Loucy (cell line): ENCODE measurements at regions not wholly inside any gene's neighbourhood (a gene's known extent, or its start where the extent isn't known, plus 50 kb on each side); places are given as distances from the start of the nearest gene placed in this dataset.

ENCODE experiments used
- H2AFZ ChIP-seq: fragments of 200-600 bp; sonication (generic); 2 replicates; pipeline ENCODE4 v1.6.0; 2016; ENCODE audit warnings: antibody characterized with exemption, mild to moderate bottlenecking, low read length, moderate library complexity
- H3F3A ChIP-seq: fragments of 200-600 bp; 2 replicates; pipeline ENCODE4 v1.6.0; 2016; ENCODE audit warnings: antibody characterized with exemption, low read depth, mild to moderate bottlenecking
- H3K27me3 ChIP-seq: fragments of 200-600 bp; sonication (generic); 2 replicates; pipeline ENCODE4 v1.6.1; 2014; ENCODE audit warnings: low read length, mild to moderate bottlenecking; ENCODE audit not compliant: insufficient read depth, poor library complexity, severe bottlenecking
- H3K36me3 ChIP-seq: fragments of 200-600 bp; sonication (generic); 2 replicates; pipeline ENCODE4 v1.6.1; 2016; ENCODE audit warnings: low read length; ENCODE audit not compliant: insufficient read depth
- H3K4me1 ChIP-seq: fragments of 200-600 bp; sonication (generic); 2 replicates; pipeline ENCODE4 v1.5.1; 2014; ENCODE audit warnings: low read length, mild to moderate bottlenecking; ENCODE audit not compliant: insufficient read depth, poor library complexity, severe bottlenecking
- H3K4me2 ChIP-seq: fragments of 200-600 bp; sonication (generic); 2 replicates; pipeline ENCODE4 v1.6.0; 2014; ENCODE audit warnings: antibody characterized with exemption, low read length, low read depth, mild to moderate bottlenecking; ENCODE audit not compliant: poor library complexity, severe bottlenecking
- H3K4me3 ChIP-seq: fragments of 200-600 bp; sonication (generic); 2 replicates; pipeline ENCODE4 v1.5.1; 2014; ENCODE audit warnings: low read length, mild to moderate bottlenecking, mixed read lengths; ENCODE audit not compliant: poor library complexity, severe bottlenecking
- H3K79me2 ChIP-seq: fragments of 200-600 bp; sonication (generic); 2 replicates; pipeline ENCODE4 v1.6.1; 2014; ENCODE audit warnings: low read length; ENCODE audit not compliant: insufficient read depth
- H3K9ac ChIP-seq: fragments of 200-600 bp; sonication (generic); 2 replicates; pipeline ENCODE4 v1.6.0; 2014; ENCODE audit warnings: mild to moderate bottlenecking, low read depth, low read length, moderate library complexity; ENCODE audit not compliant: poor library complexity, severe bottlenecking
- H3K9me2 ChIP-seq: fragments of 200-600 bp; sonication (generic); replicated peaks from 2 replicates; pipeline ENCODE4 v1.6.1; 2016; ENCODE audit warnings: low read depth, low read length, mixed read lengths
- H3K9me3 ChIP-seq: fragments of 200-600 bp; sonication (generic); 2 replicates; pipeline ENCODE4 v1.6.1; 2014; ENCODE audit warnings: mild to moderate bottlenecking, antibody characterized with exemption, low read length, low read depth; ENCODE audit not compliant: insufficient read depth
- H4K20me1 ChIP-seq: fragments of 200-600 bp; sonication (generic); 2 replicates; pipeline ENCODE4 v1.6.0; 2014; ENCODE audit warnings: antibody characterized with exemption, low read length, mild to moderate bottlenecking; ENCODE audit not compliant: insufficient read depth, poor library complexity, severe bottlenecking
- EZH2phosphoT487 ChIP-seq: fragments of 200-600 bp; IDR thresholded peaks from 2 replicates; pipeline ENCODE4 v1.6.1; 2018; ENCODE audit warnings: antibody characterized with exemption, mild to moderate bottlenecking, moderate library complexity, borderline replicate concordance
- TF ChIP-seq, protein P1 (sequence below): fragments of 200-600 bp; sonication (generic); conservative IDR thresholded peaks from 2 replicates; pipeline ENCODE4 v1.5.1; 2014; ENCODE audit warnings: mild to moderate bottlenecking, antibody characterized with exemption, low read length

DNA sequence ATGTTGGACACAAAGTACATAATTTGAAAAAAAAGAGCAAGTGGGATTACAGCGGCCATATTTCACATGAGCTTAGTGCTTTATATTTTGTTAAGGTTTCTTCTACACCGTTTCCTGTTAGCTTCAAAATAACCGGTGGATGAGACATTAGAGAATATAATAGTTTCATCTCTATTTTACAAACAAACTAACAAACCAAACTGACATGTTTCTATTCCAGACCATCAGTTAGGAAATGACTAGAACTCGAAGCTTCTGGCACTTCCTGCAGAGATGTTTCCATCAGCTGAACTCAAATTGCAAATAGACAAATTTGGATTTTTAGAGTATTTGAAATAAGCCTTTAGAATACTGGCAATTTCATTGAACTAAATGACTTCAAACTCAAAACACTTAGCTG, 86.5 kb downstream of the MTRR start:
- H3K27me3 ChIP-seq, result no peaks in the 10 kb centered on the region
- H3K9ac ChIP-seq, result no peak overlapping the region
- TF ChIP-seq EZH2phosphoT487, result no peak
- TF ChIP-seq, protein P1, sequence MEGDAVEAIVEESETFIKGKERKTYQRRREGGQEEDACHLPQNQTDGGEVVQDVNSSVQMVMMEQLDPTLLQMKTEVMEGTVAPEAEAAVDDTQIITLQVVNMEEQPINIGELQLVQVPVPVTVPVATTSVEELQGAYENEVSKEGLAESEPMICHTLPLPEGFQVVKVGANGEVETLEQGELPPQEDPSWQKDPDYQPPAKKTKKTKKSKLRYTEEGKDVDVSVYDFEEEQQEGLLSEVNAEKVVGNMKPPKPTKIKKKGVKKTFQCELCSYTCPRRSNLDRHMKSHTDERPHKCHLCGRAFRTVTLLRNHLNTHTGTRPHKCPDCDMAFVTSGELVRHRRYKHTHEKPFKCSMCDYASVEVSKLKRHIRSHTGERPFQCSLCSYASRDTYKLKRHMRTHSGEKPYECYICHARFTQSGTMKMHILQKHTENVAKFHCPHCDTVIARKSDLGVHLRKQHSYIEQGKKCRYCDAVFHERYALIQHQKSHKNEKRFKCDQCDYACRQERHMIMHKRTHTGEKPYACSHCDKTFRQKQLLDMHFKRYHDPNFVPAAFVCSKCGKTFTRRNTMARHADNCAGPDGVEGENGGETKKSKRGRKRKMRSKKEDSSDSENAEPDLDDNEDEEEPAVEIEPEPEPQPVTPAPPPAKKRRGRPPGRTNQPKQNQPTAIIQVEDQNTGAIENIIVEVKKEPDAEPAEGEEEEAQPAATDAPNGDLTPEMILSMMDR, result no peak
- no peaks in the 10 kb centered on the region for H3K79me2 ChIP-seq
- H3K9me2 ChIP-seq, result no peaks in the 10 kb centered on the region
- no peak overlapping the region for H3K4me3 ChIP-seq
- H3K4me2 ChIP-seq, result no peak overlapping the region
- no peaks in the 10 kb centered on the region for H3K36me3 ChIP-seq
- no peak overlapping the region for H2AFZ ChIP-seq
- H3K4me1 ChIP-seq, result no peaks in the 10 kb centered on the region
- no peaks in the 10 kb centered on the region for H4K20me1 ChIP-seq
- no peaks in the 10 kb centered on the region for H3F3A ChIP-seq
- no peaks in the 10 kb centered on the region for H3K9me3 ChIP-seq

DNA sequence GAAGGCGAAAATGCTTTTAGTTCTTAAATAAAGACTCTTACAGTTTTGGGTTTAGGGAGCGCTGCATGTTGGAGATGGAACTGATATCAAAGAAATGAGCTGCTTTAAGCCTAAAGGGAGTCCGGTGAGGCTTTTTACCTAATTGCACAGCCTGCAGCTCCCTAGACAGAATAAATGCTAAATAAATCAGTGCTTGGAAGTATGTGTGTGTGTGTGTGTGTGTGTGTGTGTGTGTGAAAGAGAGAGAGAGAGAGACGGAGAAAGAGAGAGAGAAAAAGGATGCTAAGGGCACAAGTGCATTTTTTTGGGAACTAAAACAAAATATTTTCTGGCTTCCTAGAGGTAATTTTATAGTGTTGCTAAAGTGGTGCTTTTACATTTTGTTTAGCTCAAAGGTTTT, 88.4 kb downstream of the MTRR start:
- no peaks in the 10 kb centered on the region for H3K27me3 ChIP-seq
- H3F3A ChIP-seq, result no peaks in the 10 kb centered on the region
- TF ChIP-seq EZH2phosphoT487, result no peak
- TF ChIP-seq, protein P1, result no peak
- H3K79me2 ChIP-seq, result no peaks in the 10 kb centered on the region
- H3K36me3 ChIP-seq, result no peaks in the 10 kb centered on the region
- H3K9me3 ChIP-seq, result no peaks in the 10 kb centered on the region
- H3K4me2 ChIP-seq, result no peak overlapping the region
- no peaks in the 10 kb centered on the region for H3K4me1 ChIP-seq
- no peak overlapping the region for H3K9ac ChIP-seq
- H3K4me3 ChIP-seq, result no peak overlapping the region
- no peaks in the 10 kb centered on the region for H3K9me2 ChIP-seq
- H4K20me1 ChIP-seq, result no peaks in the 10 kb centered on the region
- no peak overlapping the region for H2AFZ ChIP-seq

DNA sequence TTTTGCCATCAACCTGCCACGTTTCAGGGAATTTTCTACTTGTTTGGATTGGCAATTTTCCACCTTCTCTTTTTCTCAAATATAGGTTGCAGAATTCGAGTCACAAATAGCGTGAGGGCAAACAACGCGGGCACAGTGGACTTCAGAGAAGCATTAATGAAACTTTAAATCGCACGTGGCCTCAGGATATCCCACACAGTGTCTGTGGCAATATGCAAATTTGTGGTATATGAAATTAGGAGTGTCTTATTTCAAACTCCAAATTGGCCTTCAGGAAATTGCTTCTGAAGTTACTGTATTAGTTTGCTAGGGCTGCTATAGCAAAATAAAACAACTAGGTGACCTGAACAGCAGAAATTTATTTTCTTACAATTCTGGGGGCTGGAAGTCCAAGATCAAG, 91.2 kb downstream of the MTRR start:
- no peaks in the 10 kb centered on the region for H3K4me1 ChIP-seq
- no peaks in the 10 kb centered on the region for H4K20me1 ChIP-seq
- H2AFZ ChIP-seq, result no peak overlapping the region
- H3K4me3 ChIP-seq, result no peak overlapping the region
- H3K4me2 ChIP-seq, result no peak overlapping the region
- no peaks in the 10 kb centered on the region for H3K36me3 ChIP-seq
- no peaks in the 10 kb centered on the region for H3F3A ChIP-seq
- no peak overlapping the region for H3K9ac ChIP-seq
- H3K27me3 ChIP-seq, result no peaks in the 10 kb centered on the region
- TF ChIP-seq, protein P1, result no peak
- no peak for TF ChIP-seq EZH2phosphoT487
- H3K9me2 ChIP-seq, result no peaks in the 10 kb centered on the region
- H3K79me2 ChIP-seq, result no peaks in the 10 kb centered on the region
- no peaks in the 10 kb centered on the region for H3K9me3 ChIP-seq
